GM21526 (cell line): ENCODE measurements at regions not wholly inside any gene's neighbourhood (a gene's known extent, or its start where the extent isn't known, plus 50 kb on each side); places are given as distances from the start of the nearest gene placed in this dataset.

Experiments
- ATAC-seq: cut with Tn5 transposase; IDR thresholded peaks from one replicate; pipeline ENCODE4 v1.9.1; 2021; ENCODE audit warnings: moderate library complexity; ENCODE audit not compliant: unreplicated experiment, low FRiP score

GRCh38 chr7:25279705-25280104 lies 51.4 kb upstream of the NPVF start:
- no peak for ATAC-seq

GRCh38 chr7:25280181-25280580 lies 51.9 kb upstream of the NPVF start:
- no peak for ATAC-seq

- no peak for ATAC-seq
Observed at GRCh38 chr7:25282194-25282593, 53.9 kb upstream of the NPVF start.

- ATAC-seq, result no peak
Observed at GRCh38 chr7:25286756-25287155, 58.5 kb upstream of the NPVF start.

- ATAC-seq, result no peak
Observed at GRCh38 chr7:25287291-25287690, 59.0 kb upstream of the NPVF start.

- no peak for ATAC-seq
Observed at GRCh38 chr7:25288556-25289307, 60.4 kb upstream of the NPVF start.

- no peak for ATAC-seq
Observed at GRCh38 chr7:25289518-25289917, 61.2 kb upstream of the NPVF start.

GRCh38 chr7:25294624-25295023 lies 66.3 kb upstream of the NPVF start:
- ATAC-seq, result no peak

GRCh38 chr7:25295387-25295786 lies 67.1 kb upstream of the NPVF start:
- no peak for ATAC-seq

GRCh38 chr7:25296086-25296485 lies 67.8 kb upstream of the NPVF start:
- ATAC-seq, result no peak

GRCh38 chr7:25297278-25297677 lies 69.0 kb upstream of the NPVF start:
- ATAC-seq, result no peak

- no peak for ATAC-seq
Observed at GRCh38 chr7:25303281-25304181, 75.2 kb upstream of the NPVF start.

- no peak for ATAC-seq
Observed at GRCh38 chr7:25304691-25305090, 76.4 kb upstream of the NPVF start.

- ATAC-seq, result no peak
Observed at GRCh38 chr7:25305831-25306230, 77.5 kb upstream of the NPVF start.

- no peak for ATAC-seq
Observed at GRCh38 chr7:25307624-25308023, 79.3 kb upstream of the NPVF start.

- no peak for ATAC-seq
Observed at GRCh38 chr7:25308246-25308645, 80.0 kb upstream of the NPVF start.

- ATAC-seq, result no peak
Observed at GRCh38 chr7:25308906-25309705, 80.8 kb upstream of the NPVF start.

- no peak for ATAC-seq
Observed at GRCh38 chr7:25310896-25311295, 82.6 kb upstream of the NPVF start.

- no peak for ATAC-seq
Observed at GRCh38 chr7:25311346-25311745, 83.1 kb upstream of the NPVF start.

- no peak for ATAC-seq
Observed at GRCh38 chr7:25312968-25313367, 84.7 kb upstream of the NPVF start.

- ATAC-seq, result no peak
Observed at GRCh38 chr7:25313526-25313925, 85.2 kb upstream of the NPVF start.
